PC-3 (cell line): ENCODE measurements at regions not wholly inside any gene's neighbourhood (a gene's known extent, or its start where the extent isn't known, plus 50 kb on each side); places are given as distances from the start of the nearest gene placed in this dataset.
"Not testable (repeated sequence)": the region's sequence is repeated elsewhere in the genome, so short reads cannot be mapped to it uniquely, and the experiment has no call there.

Experiments used
- CTCF ChIP-seq: fragments of 300-600 bp; sonication (generic); conservative IDR thresholded peaks from 2 replicates; pipeline ENCODE4 v1.5.1; 2017; ENCODE audit warnings: antibody characterized with exemption, low read depth, mild to moderate bottlenecking, low read length
- EZH2 ChIP-seq: fragments of 300-600 bp; sonication (generic); IDR thresholded peaks from one replicate; pipeline ENCODE4 v1.6.1; 2017; ENCODE audit warnings: antibody characterized with exemption, mild to moderate bottlenecking, low read length; ENCODE audit not compliant: unreplicated experiment

- TF ChIP-seq CTCF, EZH2: not testable (repeated sequence)
These were observed 129.2 kb downstream of the ARHGAP11B start for GRCh38 chr15:30755036-30755687.
